KMS-11 (cell line): ENCODE measurements at regions not wholly inside any gene's neighbourhood (a gene's known extent, or its start where the extent isn't known, plus 50 kb on each side); places are given as distances from the start of the nearest gene placed in this dataset.
"Not testable (repeated sequence)": the region's sequence is repeated elsewhere in the genome, so short reads cannot be mapped to it uniquely, and the experiment has no call there.

Experiments
- H2AFZ ChIP-seq: fragments of 200-600 bp; sonication (generic); 2 replicates; pipeline ENCODE4 v1.6.1; 2016; ENCODE audit warnings: antibody characterized with exemption, mixed run types, low read depth
- H3K27ac ChIP-seq: fragments of 200-600 bp; sonication (generic); 2 replicates; pipeline ENCODE4 v1.6.1; 2016; ENCODE audit warnings: mild to moderate bottlenecking, mixed run types
- H3K27me3 ChIP-seq: fragments of 200-600 bp; sonication (generic); 2 replicates; pipeline ENCODE4 v1.6.1; 2017; ENCODE audit warnings: mild to moderate bottlenecking, low read depth, mixed run types, moderate library complexity; ENCODE audit not compliant: insufficient read depth
- H3K36me3 ChIP-seq: fragments of 200-600 bp; sonication (generic); 2 replicates; pipeline ENCODE4 v1.6.1; 2017; ENCODE audit warnings: mild to moderate bottlenecking, mixed run types; ENCODE audit not compliant: insufficient read depth
- H3K4me1 ChIP-seq: fragments of 200-600 bp; sonication (generic); 2 replicates; pipeline ENCODE4 v1.6.1; 2016; ENCODE audit warnings: mild to moderate bottlenecking, low read depth, mixed run types; ENCODE audit not compliant: poor library complexity, severe bottlenecking
- H3K4me2 ChIP-seq: fragments of 200-600 bp; sonication (generic); 2 replicates; pipeline ENCODE4 v1.7.0; 2016; ENCODE audit warnings: mild to moderate bottlenecking, mixed run types
- H3K4me3 ChIP-seq: fragments of 200-600 bp; sonication (generic); IDR thresholded peaks from 2 replicates; pipeline ENCODE4 v1.6.1; 2017; ENCODE audit warnings: low read depth, low read length, mixed read lengths; ENCODE audit not compliant: insufficient read depth
- H3K79me2 ChIP-seq: fragments of 200-600 bp; sonication (generic); 2 replicates; pipeline ENCODE4 v1.6.1; 2016; ENCODE audit warnings: low read depth, mixed run types; ENCODE audit not compliant: insufficient read depth
- H3K9ac ChIP-seq: fragments of 200-600 bp; sonication (generic); 2 replicates; pipeline ENCODE4 v1.6.1; 2016; ENCODE audit warnings: mild to moderate bottlenecking, mixed run types
- H4K20me1 ChIP-seq: fragments of 200-600 bp; sonication (generic); 2 replicates; pipeline ENCODE4 v1.6.1; 2016; ENCODE audit warnings: mild to moderate bottlenecking, mixed run types; ENCODE audit not compliant: insufficient read depth

GRCh38 chr2:89244407-89244806 is 552.9 kb downstream of the RPIA start:
- H3K27me3 ChIP-seq, H3K27ac ChIP-seq, H3K4me2 ChIP-seq, H3K79me2 ChIP-seq, H3K4me3 ChIP-seq, H2AFZ ChIP-seq, H3K36me3 ChIP-seq, H3K4me1 ChIP-seq, H4K20me1 ChIP-seq, H3K9ac ChIP-seq: not testable (repeated sequence)

GRCh38 chr2:89245478-89245877 is 554.0 kb downstream of the RPIA start:
- H3K4me1 ChIP-seq, H3K36me3 ChIP-seq, H3K4me2 ChIP-seq, H4K20me1 ChIP-seq, H2AFZ ChIP-seq, H3K9ac ChIP-seq, H3K27ac ChIP-seq, H3K79me2 ChIP-seq, H3K4me3 ChIP-seq, H3K27me3 ChIP-seq: not testable (repeated sequence)

GRCh38 chr2:89246027-89246426 is 554.6 kb downstream of the RPIA start:
- H3K4me3 ChIP-seq, H3K79me2 ChIP-seq, H4K20me1 ChIP-seq, H3K27ac ChIP-seq, H2AFZ ChIP-seq, H3K9ac ChIP-seq, H3K4me2 ChIP-seq, H3K36me3 ChIP-seq, H3K27me3 ChIP-seq, H3K4me1 ChIP-seq: not testable (repeated sequence)

- not testable (repeated sequence) for H3K36me3 ChIP-seq, H3K4me2 ChIP-seq, H2AFZ ChIP-seq, H3K27me3 ChIP-seq, H4K20me1 ChIP-seq, H3K4me1 ChIP-seq, H3K79me2 ChIP-seq, H3K4me3 ChIP-seq, H3K27ac ChIP-seq, H3K9ac ChIP-seq
Observed at GRCh38 chr2:89246620-89247019, 555.1 kb downstream of the RPIA start.

GRCh38 chr2:89255013-89255412 is 563.5 kb downstream of the RPIA start:
- not testable (repeated sequence) for H4K20me1 ChIP-seq, H3K27ac ChIP-seq, H3K4me3 ChIP-seq, H3K79me2 ChIP-seq, H3K9ac ChIP-seq, H3K27me3 ChIP-seq, H3K4me1 ChIP-seq, H2AFZ ChIP-seq, H3K4me2 ChIP-seq, H3K36me3 ChIP-seq

- H3K4me3 ChIP-seq, H3K27me3 ChIP-seq, H3K79me2 ChIP-seq, H4K20me1 ChIP-seq, H2AFZ ChIP-seq, H3K4me1 ChIP-seq, H3K9ac ChIP-seq, H3K4me2 ChIP-seq, H3K27ac ChIP-seq, H3K36me3 ChIP-seq: not testable (repeated sequence)
Observed at GRCh38 chr2:89273443-89273842, 582.0 kb downstream of the RPIA start.

GRCh38 chr2:89280536-89280935 is 589.1 kb downstream of the RPIA start:
- H3K27ac ChIP-seq, H3K4me1 ChIP-seq, H3K4me2 ChIP-seq, H3K4me3 ChIP-seq, H2AFZ ChIP-seq, H3K79me2 ChIP-seq, H4K20me1 ChIP-seq, H3K9ac ChIP-seq, H3K27me3 ChIP-seq, H3K36me3 ChIP-seq: not testable (repeated sequence)

GRCh38 chr2:89286448-89287080 is 595.1 kb downstream of the RPIA start:
- not testable (repeated sequence) for H3K36me3 ChIP-seq, H3K4me3 ChIP-seq, H4K20me1 ChIP-seq, H2AFZ ChIP-seq, H3K79me2 ChIP-seq, H3K4me2 ChIP-seq, H3K27ac ChIP-seq, H3K27me3 ChIP-seq, H3K9ac ChIP-seq, H3K4me1 ChIP-seq

- not testable (repeated sequence) for H3K4me2 ChIP-seq, H3K4me3 ChIP-seq
Observed at GRCh38 chr2:89287084-89287483, 595.6 kb downstream of the RPIA start.

GRCh38 chr2:89291717-89292298 is 600.3 kb downstream of the RPIA start:
- not testable (repeated sequence) for H3K9ac ChIP-seq, H3K4me3 ChIP-seq, H3K4me2 ChIP-seq, H3K79me2 ChIP-seq, H4K20me1 ChIP-seq, H3K27me3 ChIP-seq, H3K27ac ChIP-seq, H3K4me1 ChIP-seq, H3K36me3 ChIP-seq, H2AFZ ChIP-seq

More at GRCh38 chr2:89287084-89287483, 595.6 kb downstream of the RPIA start:
- H3K27me3 ChIP-seq, H3K9ac ChIP-seq, H4K20me1 ChIP-seq, H2AFZ ChIP-seq, H3K79me2 ChIP-seq, H3K36me3 ChIP-seq, H3K27ac ChIP-seq, H3K4me1 ChIP-seq: not testable (repeated sequence)
